Amniotic epithelial cell (primary cell): ENCODE measurements at regions not wholly inside any gene's neighbourhood (a gene's known extent, or its start where the extent isn't known, plus 50 kb on each side); places are given as distances from the start of the nearest gene placed in this dataset.
"Not testable (repeated sequence)": the region's sequence is repeated elsewhere in the genome, so short reads cannot be mapped to it uniquely, and the experiment has no call there.

Source experiments
- DNase-seq: peaks from one replicate; pipeline ENCODE4 v3.0.0-alpha.2; 2010; ENCODE audit warnings: low read depth

DNA sequence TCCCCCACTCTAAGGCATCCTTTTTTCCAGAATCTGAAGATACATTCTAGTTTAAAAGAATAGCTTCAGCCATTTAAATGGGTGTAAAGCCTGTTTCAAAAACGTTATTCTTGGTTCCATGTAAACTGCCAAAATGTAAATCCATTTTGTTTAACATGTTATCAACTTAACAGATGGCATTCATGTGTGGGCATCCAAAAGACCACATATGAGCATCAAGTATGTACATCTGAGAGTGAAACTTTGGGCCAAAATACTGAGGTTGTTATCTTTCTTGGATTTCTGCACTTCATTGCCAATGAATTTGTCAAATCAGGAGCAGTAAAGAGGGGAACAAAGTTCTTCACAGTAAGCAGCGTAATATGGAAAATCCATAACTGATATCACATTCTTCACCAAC, 395.4 kb downstream of the ZNF804A start:
- DNase-seq = no peak

DNA sequence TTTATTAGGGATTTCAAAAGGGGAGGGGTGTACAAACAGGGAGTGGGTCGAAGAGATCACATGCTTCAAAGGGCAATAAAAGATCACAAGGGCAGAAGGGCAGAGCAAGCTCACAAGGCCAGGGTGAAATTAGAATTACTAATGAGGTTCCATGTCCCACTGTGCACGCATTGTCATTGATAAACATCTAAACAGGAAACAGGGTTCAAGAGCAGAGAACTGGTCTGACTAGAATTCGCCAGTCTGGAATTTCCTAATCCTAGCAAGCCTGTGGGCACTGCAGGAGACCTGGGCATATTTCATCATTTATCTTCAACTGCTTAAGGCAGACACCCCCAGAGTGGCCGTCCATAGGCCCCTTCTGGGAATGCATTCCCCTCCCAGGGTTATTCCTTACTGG, 408.2 kb downstream of the ZNF804A start:
- DNase-seq = no peak

DNA sequence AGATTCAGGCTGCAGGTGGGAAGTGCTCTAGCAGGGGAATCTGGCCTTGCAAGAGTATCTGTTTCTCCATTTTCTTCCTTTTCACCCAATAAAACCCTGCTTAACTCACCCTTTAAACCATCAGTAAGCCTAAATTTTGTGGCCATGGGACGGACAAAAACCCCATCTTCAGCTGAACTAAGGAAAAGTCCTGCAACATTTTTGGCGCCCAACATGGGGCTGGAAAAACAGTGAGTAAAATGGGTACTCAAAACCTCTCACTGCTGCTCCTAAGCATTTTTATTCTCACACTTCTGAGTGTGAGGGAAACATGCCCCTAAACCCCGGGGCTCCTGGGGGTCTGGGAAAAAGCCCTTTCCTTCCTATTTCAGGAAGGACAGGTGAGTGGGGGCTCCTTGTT, 414.3 kb downstream of the ZNF804A start:
- peak; percentile 47 for DNase-seq

DNA sequence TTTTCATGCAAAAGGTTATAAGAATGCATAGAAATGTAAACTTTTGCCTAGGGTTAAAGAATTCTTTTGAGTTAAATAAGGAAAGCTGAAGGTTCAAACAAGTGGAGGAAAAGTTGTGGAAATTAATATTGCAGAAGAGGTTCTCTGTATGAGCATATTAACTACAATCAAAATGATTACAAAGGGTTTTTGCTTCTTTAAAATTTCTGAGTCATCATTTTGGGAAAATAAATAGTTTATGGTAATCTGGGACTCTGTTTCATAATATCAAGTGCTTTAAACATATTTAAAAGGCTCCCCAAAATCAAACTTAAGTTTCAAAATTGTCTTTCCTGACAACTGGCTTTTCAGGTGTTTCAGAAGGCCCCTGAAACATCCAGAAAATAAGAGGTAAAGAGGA, 415.7 kb downstream of the ZNF804A start:
- DNase-seq = no peak

DNA sequence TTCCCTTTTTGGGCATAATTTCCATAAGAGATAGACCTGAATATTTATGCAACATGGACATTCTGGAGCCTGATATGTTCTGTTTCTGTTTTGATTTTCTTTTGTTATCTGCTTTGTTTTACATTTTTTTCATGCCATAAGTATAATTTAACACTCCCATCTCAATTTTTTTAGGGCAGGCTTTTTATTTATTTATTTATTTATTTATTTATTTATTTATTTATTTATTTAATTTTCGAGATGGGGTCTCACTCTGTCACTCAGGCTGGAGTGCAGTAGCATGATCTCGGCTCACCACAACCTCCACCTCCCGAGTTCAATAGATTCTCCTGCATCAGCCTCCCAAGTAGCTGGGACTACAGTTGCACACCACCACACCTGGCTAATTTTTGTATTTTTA, 427.6 kb downstream of the ZNF804A start:
- DNase-seq = not testable (repeated sequence)

DNA sequence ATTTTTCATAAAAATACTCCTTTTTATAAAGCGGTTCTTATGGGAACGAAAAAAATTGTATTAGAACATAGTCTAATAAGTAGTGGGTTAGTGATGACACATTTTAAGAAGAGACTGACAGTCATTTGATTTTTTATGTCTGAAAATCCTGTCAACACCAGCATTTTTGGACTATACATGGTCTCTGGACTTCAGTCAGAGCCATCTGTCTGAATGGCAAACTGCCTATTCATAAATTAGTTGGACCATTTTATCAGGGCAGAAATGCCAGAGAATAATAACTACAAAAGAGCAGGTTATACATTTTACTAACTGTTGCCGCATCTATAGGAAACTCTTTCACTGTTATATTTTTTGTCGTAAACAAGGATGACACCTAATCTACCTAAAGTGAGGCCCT, 437.6 kb downstream of the ZNF804A start:
- DNase-seq = no peak

DNA sequence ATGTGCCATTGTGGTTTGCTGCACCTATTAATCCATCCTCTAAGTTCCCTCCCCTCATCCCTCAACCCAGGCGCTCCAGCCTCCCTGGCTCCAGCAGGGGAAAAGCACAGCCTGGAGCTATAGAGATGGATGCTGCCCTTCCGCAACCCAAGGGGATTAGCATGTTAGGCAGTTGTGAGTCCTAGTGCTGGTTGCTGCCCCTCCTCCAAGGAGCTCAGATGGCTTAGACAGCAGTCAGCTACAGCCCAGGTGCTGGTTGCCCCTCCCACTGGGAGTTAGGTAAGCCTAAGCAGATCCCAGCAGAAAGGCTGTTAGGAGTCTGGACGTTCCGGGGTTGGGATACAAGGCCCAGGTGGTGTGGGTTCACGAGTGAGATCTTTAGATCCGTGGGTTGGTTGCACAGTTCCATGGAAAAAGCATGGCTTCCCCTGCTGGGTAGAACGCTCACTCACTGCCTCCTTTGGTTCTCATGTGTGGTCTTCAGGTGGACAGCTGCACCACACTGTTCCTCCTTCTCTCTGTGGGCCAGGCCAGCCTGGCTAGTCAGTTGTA, 446.1 kb downstream of the ZNF804A start:
- DNase-seq = no peak

DNA sequence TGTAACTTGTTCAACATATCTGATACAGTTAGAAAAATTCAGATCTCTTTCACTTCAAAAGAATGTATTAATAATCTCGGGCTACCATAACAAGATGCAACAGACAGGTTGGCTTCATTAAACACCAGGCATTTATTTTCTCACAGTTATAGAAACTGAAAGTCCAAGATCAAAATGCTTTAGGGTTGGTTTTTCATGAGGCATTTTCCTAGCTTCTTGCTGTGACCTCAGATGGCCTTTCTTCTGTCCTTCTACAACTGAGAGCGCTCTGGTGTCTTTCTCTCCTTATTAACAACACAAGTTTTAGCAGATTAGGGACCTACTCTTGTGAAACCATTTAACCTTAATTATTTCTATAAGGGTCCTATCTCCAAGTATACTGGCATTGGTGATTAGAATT, 452.5 kb downstream of the ZNF804A start:
- no peak for DNase-seq

DNA sequence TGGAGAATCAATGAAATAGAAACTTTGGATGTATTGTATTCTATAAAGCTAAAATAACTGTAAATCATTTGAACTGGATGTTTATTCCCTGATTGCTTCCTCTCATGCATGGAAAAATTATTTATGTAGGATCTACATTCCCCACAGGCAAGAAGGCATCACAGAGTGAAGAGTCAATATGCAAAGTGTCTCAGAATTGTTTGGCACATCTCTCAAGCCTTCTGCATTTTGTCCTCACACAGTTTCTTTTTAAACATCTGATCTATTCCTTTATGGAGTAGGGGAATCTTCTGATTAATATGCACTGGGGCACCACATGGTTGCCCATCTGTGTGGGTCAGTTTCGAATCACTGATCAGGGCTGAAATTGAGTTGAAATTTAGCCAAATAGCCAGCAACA, 465.4 kb downstream of the ZNF804A start:
- DNase-seq = no peak

DNA sequence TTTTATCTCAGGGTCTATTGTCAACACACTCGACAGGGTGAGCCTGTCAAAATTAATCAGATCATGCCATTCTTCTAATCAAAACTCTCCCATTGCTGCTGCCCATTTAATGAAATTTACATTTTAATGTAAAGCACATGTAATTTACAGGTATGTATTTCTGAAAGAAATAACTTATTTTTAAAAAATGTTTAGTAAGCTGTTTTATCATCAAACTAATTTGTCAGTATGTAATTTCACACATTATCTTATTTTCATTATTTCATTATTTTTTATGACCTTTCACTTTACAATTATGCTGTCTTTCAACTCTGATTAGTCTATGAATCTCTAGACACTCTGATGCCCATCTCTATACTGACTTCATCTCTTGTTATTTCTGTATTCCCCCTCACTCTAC, 467.8 kb downstream of the ZNF804A start:
- no peak for DNase-seq

DNA sequence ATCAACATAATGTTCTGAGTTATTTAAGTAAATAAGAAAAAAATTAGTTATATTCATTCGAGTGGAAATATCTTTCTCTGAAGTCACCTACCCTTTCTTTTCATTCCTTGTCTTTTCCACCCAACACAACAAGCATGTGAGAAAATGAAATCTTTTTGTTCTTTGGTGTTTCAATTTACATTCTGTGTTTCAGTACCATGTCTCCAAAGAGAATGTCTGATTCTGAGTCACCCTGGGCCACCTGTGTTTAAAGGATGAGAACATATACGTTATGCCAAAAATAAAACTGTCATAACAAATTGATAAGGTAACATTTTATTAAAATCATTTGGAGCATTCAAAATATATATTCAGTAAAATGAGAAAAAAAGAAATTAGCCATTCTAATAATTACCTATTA, 470.8 kb downstream of the ZNF804A start:
- DNase-seq = no peak

DNA sequence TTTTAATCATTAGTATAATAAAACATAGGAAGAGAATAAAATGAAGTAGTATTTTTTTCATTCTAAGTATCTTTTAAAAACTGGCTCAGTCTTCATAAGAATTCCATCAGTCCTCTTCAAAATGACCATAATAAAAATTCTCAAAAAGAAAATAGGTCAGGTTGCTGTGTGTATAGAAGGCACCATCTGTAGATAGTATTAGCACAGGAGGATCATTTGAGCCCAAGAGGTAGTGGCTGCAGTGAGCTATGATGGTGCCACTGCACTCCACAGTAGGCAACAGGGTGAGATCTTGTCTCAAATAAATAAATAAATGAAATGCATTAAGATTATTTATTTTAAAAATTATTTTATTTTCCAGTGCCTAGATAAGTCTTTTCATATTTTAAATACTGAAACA, 475.8 kb downstream of the ZNF804A start:
- no peak for DNase-seq

DNA sequence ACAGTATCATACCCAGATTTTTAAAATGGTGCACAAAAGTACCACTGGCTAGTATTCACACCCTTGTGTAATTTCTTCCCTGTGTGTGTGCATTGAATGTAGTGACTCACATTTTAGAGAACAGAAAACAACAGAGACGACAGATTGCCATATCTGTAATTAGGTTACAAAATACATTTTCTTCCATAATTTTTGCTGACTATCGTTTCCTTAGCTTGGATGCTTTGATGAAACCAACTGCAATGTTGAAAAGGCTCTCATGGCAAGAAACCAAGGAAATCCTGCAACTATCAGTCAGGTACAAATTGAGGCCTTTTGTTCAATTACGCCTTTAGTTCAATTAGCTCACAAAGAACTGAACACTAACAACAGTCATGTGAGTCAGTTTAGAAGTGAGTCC, 484.4 kb downstream of the ZNF804A start:
- DNase-seq = no peak

DNA sequence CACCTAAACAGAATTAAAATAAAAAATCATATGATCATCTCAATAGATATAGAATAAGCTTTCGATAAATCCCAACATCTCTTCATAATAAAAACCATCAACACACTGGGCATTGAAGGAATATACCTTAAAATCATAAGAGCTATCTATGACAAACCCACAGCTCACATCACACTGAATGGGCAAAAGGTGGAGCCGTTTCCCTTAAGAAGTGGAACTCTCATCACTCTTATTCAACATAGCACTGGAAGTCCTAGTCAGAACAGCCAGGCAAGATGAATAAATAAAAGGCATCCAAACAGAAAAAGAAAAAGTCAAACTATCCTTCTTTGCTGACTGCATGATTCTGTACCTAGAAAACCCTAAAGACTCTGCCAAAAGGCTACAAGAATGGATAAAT, 510.3 kb downstream of the ZNF804A start:
- peak; percentile 7 for DNase-seq

DNA sequence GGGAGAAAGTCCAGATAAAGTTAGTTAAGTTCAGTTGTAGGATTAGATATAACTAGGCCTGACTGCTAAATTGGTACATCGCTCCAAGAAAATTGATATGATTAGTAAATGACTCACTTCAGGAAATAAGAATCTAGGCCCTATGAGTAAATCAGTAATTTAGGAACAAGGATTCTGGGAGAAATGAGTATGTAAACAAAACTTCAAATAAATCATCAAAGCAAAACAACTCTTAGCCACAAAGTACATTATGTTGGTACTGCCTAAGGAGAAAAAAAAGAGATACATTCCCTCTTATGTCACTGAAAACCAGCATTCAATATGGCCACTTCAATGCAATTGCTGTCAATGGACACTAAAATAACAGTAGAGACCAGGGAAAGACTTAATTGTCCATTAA, 529.1 kb downstream of the ZNF804A start:
- peak; percentile 58 for DNase-seq

DNA sequence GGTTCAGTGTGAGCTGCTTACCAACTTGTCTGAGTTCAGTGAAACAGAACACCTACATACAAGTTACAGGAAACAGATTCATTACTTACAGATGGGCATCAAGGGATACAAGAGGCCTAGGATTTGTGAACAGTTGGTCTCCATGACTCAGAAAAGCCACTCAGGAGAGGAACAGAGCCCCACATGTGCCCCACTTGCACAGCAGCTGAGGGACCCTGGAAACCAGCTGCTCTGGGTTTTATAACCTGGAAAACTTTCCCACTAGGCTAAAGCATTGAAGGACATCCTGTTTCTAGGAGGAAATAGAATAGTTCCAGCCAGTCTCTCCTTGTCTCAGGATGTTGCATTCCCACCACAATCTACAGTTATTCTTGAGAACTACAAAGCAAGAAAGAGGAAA, 530.0 kb downstream of the ZNF804A start:
- DNase-seq = no peak

DNA sequence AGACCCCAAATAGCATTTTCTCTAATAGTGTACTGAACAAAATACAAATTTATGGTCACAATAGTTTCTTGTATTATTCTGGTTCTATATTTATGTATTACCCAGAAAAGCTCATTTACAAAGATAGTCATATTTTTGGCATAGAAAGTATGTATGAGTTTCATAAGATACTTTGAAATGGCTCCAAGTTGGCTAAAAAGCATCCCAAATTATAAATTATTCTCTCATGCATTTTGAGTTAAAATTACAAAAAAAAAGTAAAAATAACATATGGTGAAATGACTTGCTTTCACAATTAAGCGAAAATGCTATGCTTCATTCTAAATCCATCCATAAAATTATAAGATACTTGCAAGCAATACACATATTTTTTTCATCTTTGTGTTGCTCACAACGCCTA, 530.7 kb downstream of the ZNF804A start:
- no peak for DNase-seq

DNA sequence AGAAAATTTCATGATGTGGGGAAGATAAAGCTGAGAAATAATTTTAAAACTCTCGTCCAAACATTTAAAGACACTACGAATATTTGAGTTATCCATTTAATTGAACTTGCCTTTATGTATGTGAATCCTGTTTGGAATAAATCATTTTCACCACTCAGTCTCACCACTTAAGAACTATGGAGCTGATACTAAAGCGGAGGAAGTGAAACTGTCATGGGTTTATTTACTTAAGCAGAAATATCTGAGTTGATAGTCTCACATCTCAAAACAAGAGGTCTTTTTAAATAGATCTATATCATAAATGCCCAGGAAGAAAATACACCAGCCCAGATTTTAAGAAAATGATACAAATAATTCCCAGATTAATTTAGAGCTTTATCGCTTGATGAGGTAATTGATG, 532.4 kb downstream of the ZNF804A start:
- DNase-seq = no peak

DNA sequence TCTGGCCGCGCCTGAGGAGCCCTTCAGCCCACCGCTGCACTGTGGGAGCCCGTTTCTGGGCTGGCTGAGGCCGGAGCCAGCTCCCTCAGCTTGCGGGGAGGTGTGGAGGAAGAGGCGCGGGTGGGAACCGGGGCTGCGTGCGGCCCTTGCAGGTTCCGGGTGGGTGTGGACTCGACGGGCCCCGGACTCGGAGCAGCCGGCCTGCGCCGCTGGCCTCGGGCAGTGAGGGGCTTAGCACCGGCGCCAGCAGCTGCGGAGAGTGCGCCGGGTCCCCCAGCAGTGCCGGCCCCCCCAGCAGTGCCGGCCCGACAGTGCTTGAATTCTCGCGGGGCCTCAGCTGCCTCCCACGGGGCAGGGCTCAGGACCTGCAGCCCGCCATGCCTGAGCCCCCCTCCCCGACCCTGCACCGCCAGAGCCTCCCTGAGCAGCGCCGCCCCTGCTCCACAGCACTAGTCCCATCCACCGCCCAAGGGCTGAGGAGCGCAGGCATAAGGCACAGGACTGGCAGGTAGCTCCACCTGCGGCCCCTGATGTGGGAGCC, 534.2 kb downstream of the ZNF804A start:
- DNase-seq = no peak

DNA sequence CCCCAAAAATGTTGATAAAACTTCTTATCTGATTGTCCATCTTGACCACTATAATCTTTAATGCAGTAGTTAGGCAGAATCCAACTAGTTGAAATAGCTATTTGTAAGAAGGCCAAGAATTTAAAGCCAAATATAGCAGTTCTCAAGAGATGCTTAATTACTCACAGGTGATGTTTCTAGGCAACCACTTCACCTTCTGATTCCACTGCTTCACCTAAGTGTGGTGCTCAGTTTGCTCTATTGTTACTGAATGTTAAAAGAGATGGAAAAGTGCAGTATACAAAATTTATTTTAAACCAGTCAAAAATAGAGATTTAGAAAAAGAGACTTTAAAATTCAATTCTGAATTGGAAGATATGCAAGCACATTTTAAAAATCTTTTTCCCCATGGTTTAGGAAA, 539.4 kb downstream of the ZNF804A start:
- no peak for DNase-seq

DNA sequence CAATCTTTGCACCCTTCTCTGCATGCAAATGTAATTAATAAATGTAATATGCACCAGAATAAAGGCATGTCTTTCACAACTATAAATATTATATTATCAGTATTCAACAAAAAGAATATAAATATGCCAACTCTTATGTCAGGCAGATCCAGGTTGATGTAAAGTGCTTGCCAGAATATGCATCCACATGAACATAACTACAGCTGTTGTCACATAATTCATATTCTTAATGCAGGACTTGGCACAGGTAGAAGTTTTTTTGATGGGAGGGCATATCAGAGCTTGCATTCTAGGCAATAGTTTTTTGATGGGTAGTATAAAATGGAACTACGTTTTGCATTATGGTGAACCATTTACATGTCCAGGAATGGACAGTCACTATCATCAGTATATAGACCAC, 544.3 kb downstream of the ZNF804A start:
- no peak for DNase-seq

DNA sequence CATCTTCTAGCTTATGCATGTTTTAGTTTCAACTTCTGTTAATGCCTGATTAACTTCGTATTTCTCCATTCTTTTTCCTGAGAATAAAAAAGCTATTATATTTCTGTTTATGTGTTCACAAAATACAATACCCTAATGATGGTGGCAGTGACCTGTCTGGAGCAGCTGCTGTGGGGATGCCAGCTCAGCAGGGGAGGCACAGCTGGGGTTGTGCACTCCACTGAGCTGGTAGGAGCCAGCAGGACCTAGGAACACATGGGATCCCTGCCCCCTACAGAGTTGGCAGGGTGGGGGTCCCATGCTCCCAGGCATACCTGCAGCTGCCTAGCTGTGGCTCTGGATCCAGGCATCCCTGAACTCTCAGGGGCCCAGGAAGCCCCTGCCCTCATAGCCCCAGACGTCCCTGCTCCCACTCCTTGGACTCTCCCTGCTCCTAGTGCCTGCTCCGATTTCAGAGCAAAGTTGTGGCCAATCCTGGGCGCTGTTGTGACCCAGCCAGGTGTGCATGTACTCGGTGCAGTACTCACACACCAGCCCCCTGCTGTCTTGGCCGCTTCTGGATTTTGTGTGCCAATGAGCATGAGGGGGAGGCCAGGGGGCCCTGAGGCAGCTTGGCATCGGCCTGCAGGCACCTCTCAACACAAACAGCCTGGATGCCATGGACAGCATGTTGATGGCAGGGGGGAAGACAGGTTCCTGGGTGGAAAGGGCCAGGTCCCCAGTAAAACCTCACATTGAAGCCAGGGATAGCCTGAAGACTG, 546.0 kb downstream of the ZNF804A start:
- DNase-seq = no peak

DNA sequence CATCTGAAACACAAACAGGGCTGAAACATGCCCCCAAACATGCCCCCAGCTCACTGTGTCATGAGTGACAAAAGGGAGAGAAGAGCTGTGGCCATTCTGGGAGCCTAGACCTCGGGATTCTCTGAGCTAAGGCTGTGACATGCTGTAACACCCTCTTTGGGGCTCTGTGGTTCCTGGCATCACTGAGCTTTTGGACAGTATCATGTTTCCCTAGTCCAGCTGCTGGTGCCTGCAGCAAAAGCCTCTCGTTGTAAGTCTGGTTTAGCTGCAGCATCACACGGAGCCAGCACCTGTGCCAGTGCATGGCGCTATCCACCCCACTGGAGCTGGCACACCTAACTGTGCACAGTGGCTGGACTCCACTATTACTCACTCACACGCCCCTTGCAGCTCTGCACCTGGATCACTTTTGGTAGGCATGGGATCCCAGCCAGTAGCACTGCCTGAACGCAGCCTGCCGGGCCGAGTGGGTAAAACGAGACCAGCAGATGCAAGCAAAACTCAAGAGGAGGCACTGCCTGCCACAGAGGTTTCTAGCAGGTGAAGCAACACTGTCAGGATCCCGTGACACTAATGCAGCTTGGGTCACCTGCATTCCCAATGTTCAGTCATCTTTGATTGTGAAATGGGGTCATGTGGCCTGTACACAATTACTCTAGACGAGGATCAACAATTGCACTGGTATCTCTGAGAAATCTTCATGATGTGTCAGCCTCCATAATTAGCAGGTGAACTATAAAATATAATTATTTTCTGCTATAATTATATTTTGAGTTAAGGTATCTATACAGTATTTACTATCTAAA, 547.2 kb downstream of the ZNF804A start:
- DNase-seq = no peak
